Caco-2 (cell line): ENCODE measurements at regions not wholly inside any gene's neighbourhood (a gene's known extent, or its start where the extent isn't known, plus 50 kb on each side); places are given as distances from the start of the nearest gene placed in this dataset.
A peak's percentile ranks its signal among the peaks of the same experiment; 100 is the strongest.

Source experiments
- BruUV-seq: library from RNA; stranded (reverse); fragments of 400-500 nt; replicated peaks from 2 replicates; lab custom pipeline; 2021; lab: Mats Ljungman, UMichigan
- CTCF ChIA-PET: fragments of 300-600 bp; sonication (Branson Sonifier 250); formaldehyde crosslinking; loops from one replicate; lab custom pipeline; 2022; ENCODE audit warnings: antibody characterized with exemption; lab: Charles Lee
- POLR2A ChIA-PET: fragments of 300-600 bp; sonication (Branson Sonifier 250); formaldehyde crosslinking; loops from one replicate; lab custom pipeline; 2022; ENCODE audit warnings: antibody characterized with exemption; lab: Charles Lee
- DNase-seq, 2 experiments: peaks; one replicate each; pipeline versions ENCODE4 v3.0.0 to v3.0.0-alpha.2; 2020 to 2022
- H3K27me3 ChIP-seq: replicated peaks from 2 replicates; pipeline ENCODE4 v1.6.0; 2011; ENCODE audit warnings: low read length; ENCODE audit not compliant: control insufficient read depth, insufficient read depth
- H3K36me3 ChIP-seq: 2 replicates; pipeline ENCODE4 v1.5.1; 2011; ENCODE audit warnings: low read length; ENCODE audit not compliant: control insufficient read depth, insufficient read depth
- H3K4me1 ChIP-seq: fragments of 250-450 bp; sonication (Bioruptor Pico); 2 replicates; pipeline ENCODE4 v1.5.1; 2020; ENCODE audit warnings: mild to moderate bottlenecking
- H3K4me3 ChIP-seq: 2 replicates; pipeline ENCODE4 v1.5.1; 2011; ENCODE audit warnings: low read depth, mild to moderate bottlenecking, control low read depth, low read length
- H3K9me3 ChIP-seq: fragments of 250-450 bp; sonication (Bioruptor Pico); 2 replicates; pipeline ENCODE4 v1.5.1; 2020; ENCODE audit warnings: mild to moderate bottlenecking, moderate library complexity
- H3K27ac Mint-ChIP-seq: one replicate; pipeline ENCODE4 v1.8.0; 2022; ENCODE audit warnings: mixed read lengths; ENCODE audit not compliant: unreplicated experiment
- H3K27me3 Mint-ChIP-seq: one replicate; pipeline ENCODE4 v1.8.0; 2022; ENCODE audit warnings: mixed read lengths; ENCODE audit not compliant: insufficient read depth, unreplicated experiment
- H3K36me3 Mint-ChIP-seq: one replicate; pipeline ENCODE4 v1.8.0; 2022; ENCODE audit warnings: mild to moderate bottlenecking, mixed read lengths; ENCODE audit not compliant: insufficient read depth, unreplicated experiment
- H3K4me1 Mint-ChIP-seq: one replicate; pipeline ENCODE4 v1.8.0; 2022; ENCODE audit warnings: low read depth, mixed read lengths; ENCODE audit not compliant: unreplicated experiment
- H3K4me3 Mint-ChIP-seq: one replicate; pipeline ENCODE4 v1.8.0; 2022; ENCODE audit warnings: mild to moderate bottlenecking, moderate library complexity, mixed read lengths; ENCODE audit not compliant: unreplicated experiment
- H3K9me3 Mint-ChIP-seq: one replicate; pipeline ENCODE4 v1.8.0; 2022; ENCODE audit warnings: mixed read lengths; ENCODE audit not compliant: unreplicated experiment
- CTCF ChIP-seq, 2 experiments: fragments of 200-600 bp in 1 of 2; IDR thresholded peaks; 1 replicate in 1 of 2; 2 replicates in 1 of 2; pipeline versions ENCODE4 v1.5.1 to v1.8.0; 2011 to 2022; ENCODE audit warnings: antibody characterized with exemption in 1 of 2, control low read depth in 1 of 2, inconsistent platforms in 1 of 2, low read depth in 1 of 2, low read length in 1 of 2, mild to moderate bottlenecking in 1 of 2, moderate library complexity in 1 of 2; ENCODE audit not compliant: insufficient read depth in 1 of 2, severe bottlenecking in 1 of 2, unreplicated experiment in 1 of 2
- intact Hi-C: fragments of 100-400 bp; cut with micrococcal nuclease; formaldehyde crosslinking; loops from one replicate; pipeline ENCODE4 v1.10.0; 2022; ENCODE audit not compliant: unreplicated experiment

DNA sequence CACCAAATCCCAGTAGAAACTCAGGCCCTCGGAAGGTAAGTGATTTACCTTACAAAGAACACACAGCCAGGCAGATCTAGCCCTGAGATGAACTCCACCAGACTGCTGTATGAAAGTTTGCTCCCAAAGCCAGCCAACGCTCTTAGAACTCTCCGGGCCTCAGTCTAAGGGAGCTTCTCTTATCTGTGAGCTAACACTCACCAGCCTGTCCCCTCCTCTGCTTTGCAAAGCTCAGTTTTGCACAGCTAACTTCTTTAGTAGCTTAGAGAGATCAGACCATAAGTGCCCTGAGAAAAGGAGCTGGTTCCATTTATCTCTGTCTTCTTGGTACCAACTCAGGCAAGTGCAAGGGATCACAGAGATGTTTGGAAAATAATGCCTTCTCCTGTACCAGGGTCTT lies 195.8 kb upstream of the JUN start:
- Mint-ChIP-seq H3K4me1 (no peaks in the 10 kb centered on the region), H3K4me3 (no peak overlapping the region), H3K9me3 (no peaks in the 10 kb centered on the region), H3K27me3 (no peaks in the 10 kb centered on the region), H3K36me3 (no peaks in the 10 kb centered on the region), H3K27ac (no peak overlapping the region)
- ChIA-PET POLR2A (no interaction called here), CTCF (no interaction called here)
- Histone ChIP-seq H3K4me3 (no peak overlapping the region), H3K9me3 (no peaks in the 10 kb centered on the region), H3K36me3 (no peaks in the 10 kb centered on the region), H3K27me3 (no peaks in the 10 kb centered on the region), H3K4me1 (no peaks in the 10 kb centered on the region)
- TF ChIP-seq CTCF (IDR thresholded peaks at IDR 0.05; ENCODE audit: insufficient read depth in 1 of 2, low read depth in 1 of 2, low read length in 1 of 2, severe bottlenecking in 1 of 2, unreplicated experiment in 1 of 2): no peak
- DNase-seq: no peak
- BruUV-seq: no TSS peak
- intact Hi-C loops: no loop called here

DNA sequence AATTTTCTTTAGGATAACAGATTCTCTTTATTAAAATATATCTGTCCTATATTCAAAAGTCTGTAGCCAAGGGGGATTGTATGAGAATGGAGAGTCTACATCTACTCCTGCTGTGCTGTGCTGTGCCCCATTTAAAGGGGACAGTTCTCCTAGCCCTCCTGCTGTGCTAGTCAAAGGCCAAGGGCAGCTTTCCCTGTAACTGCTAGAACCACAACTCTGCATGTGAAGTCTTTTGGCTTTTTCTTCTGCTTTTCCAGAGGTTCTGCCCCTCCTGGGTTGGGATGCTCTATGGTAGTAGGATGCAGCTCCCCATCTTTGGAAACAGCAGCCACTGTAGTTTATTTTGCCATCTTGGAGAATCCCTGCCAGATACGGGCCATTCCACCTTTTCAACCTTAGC lies 197.5 kb upstream of the JUN start:
- no TSS peak for BruUV-seq
- H3K9me3 Mint-ChIP-seq: no peaks in the 10 kb centered on the region
- CTCF ChIA-PET: no interaction called here
- no peaks in the 10 kb centered on the region for H3K27me3 ChIP-seq
- H3K4me3 ChIP-seq: no peak overlapping the region
- DNase-seq: no peak
- POLR2A ChIA-PET: no interaction called here
- H3K36me3 Mint-ChIP-seq: no peaks in the 10 kb centered on the region
- no peaks in the 10 kb centered on the region for H3K4me1 Mint-ChIP-seq
- no peak overlapping the region for H3K4me3 Mint-ChIP-seq
- H3K9me3 ChIP-seq: no peaks in the 10 kb centered on the region
- no peaks in the 10 kb centered on the region for H3K36me3 ChIP-seq
- no peak overlapping the region for H3K27ac Mint-ChIP-seq
- intact Hi-C loops: no loop called here
- TF ChIP-seq CTCF (IDR thresholded peaks at IDR 0.05; ENCODE audit: insufficient read depth in 1 of 2, low read depth in 1 of 2, low read length in 1 of 2, severe bottlenecking in 1 of 2, unreplicated experiment in 1 of 2): no peak
- no peaks in the 10 kb centered on the region for H3K4me1 ChIP-seq
- H3K27me3 Mint-ChIP-seq: no peaks in the 10 kb centered on the region

DNA sequence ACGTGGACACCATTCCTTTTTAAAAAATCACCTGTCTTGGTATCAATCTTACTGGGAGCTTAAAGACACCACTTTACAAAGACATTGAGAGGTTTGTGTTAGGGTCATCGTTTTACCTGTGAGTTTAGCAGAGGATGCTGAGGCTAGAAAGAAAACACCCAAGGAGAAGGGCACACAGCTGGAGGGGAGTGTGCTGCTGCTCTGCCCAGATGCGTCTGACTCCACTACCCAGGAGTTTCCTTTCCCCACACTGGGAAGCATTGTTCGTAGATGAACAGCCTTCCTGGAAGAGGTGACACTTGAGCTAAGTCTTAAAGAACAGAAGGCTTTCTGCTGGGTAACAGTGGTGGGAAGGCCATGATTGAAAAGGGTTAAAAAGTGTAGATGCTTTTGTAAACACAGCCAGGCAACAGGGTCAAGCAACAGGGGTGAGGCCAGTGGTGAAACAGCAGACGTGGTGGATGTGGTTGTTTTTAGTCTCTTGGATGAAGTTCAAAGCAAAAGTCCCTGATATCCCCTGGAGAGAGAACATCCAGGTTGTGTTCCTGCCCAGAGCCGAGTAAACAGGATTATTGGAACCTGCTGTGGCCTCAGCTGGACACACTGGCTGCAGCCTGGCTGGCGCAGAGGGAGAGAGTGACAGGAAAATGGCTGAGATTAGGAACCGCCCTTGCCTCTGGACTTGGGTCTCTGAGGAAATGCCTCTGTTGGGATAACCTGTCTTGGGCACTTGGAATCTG lies 198.6 kb upstream of the JUN start:
- POLR2A ChIA-PET: no interaction called here
- peak overlapping the region; percentile 57 for H3K27ac Mint-ChIP-seq
- BruUV-seq: no TSS peak
- Histone ChIP-seq H3K36me3 (no peaks in the 10 kb centered on the region), H3K4me3 (no peak overlapping the region), H3K9me3 (no peaks in the 10 kb centered on the region), H3K27me3 (no peaks in the 10 kb centered on the region), H3K4me1 (no peaks in the 10 kb centered on the region)
- DNase-seq: no peak
- no peaks in the 10 kb centered on the region for H3K9me3 Mint-ChIP-seq
- no peaks in the 10 kb centered on the region for H3K36me3 Mint-ChIP-seq
- H3K4me1 Mint-ChIP-seq: peaks cover 4% of the 10 kb centered on the region
- intact Hi-C loops: no loop called here
- H3K27me3 Mint-ChIP-seq: no peaks in the 10 kb centered on the region
- H3K4me3 Mint-ChIP-seq: no peak overlapping the region
- CTCF ChIA-PET: no interaction called here
- no peak for TF ChIP-seq CTCF (IDR thresholded peaks at IDR 0.05; ENCODE audit: insufficient read depth in 1 of 2, low read depth in 1 of 2, low read length in 1 of 2, severe bottlenecking in 1 of 2, unreplicated experiment in 1 of 2)
